ENCODE measurements at regions not wholly inside any gene's neighbourhood (a gene's known extent, or its start where the extent isn't known, plus 50 kb on each side); places are given as distances from the start of the nearest gene placed in this dataset.

- Histone ChIP-seq H3K9me3 (ENCODE audit: low read length) (no peaks in the 10 kb centered on the region), H2AFZ (ENCODE audit: low read length) (no peak overlapping the region), H3K4me2 (ENCODE audit: low read length) (no peak overlapping the region), H3K27ac (ENCODE audit: low read length) (no peak overlapping the region), H3K4me1 (ENCODE audit: insufficient read depth, low read length) (no peaks in the 10 kb centered on the region), H3K36me3 (ENCODE audit: low read depth, low read length) (no peaks in the 10 kb centered on the region), H4K20me1 (ENCODE audit: low read length) (no peaks in the 10 kb centered on the region), H3K4me3 (ENCODE audit: low read length) (no peak overlapping the region), H3K9me2 (replicated peaks; ENCODE audit: low read length) (no peaks in the 10 kb centered on the region), H3K9ac (ENCODE audit: low read length) (no peak overlapping the region), H3K79me2 (ENCODE audit: low read length) (no peaks in the 10 kb centered on the region), H3F3A (ENCODE audit: low read length, unreplicated experiment) (no peaks in the 10 kb centered on the region), H3K27me3 (ENCODE audit: low read length) (peaks cover 5% of the 10 kb centered on the region)
- ATAC-seq (no peak), DNase-seq (no peak)
- intact Hi-C loops (cut with micrococcal nuclease), result no loop called here
- peak; percentile 41; the same call in 1 of the 2 replicates for TF ChIP-seq CTCF (conservative IDR thresholded peaks at IDR 0.05; ENCODE audit: low read depth, low read length)
- TF ChIP-seq EZH2 (IDR thresholded peaks at IDR 0.05; ENCODE audit: low read length, unreplicated experiment), result no peak
- no peak for TF ChIP-seq EZH2phosphoT487 (IDR thresholded peaks at IDR 0.05; ENCODE audit: borderline replicate concordance, low read length)
- no TSS peak for BruUV-seq (replicated peaks)
- CTCF ChIA-PET, result no interaction called here
- POLR2A ChIA-PET (ENCODE audit: unreplicated experiment), result no interaction called here
These were observed 205.0 kb downstream of the FAM76B start for GRCh38 chr11:95584589-95584988.

- POLR2A ChIA-PET (ENCODE audit: unreplicated experiment), result no interaction called here
- Histone ChIP-seq H3K4me3 (ENCODE audit: low read length) (no peak overlapping the region), H3F3A (ENCODE audit: low read length, unreplicated experiment) (no peaks in the 10 kb centered on the region), H3K36me3 (ENCODE audit: low read depth, low read length) (no peaks in the 10 kb centered on the region), H3K4me1 (ENCODE audit: insufficient read depth, low read length) (no peaks in the 10 kb centered on the region), H3K27me3 (ENCODE audit: low read length) (peaks cover 5% of the 10 kb centered on the region), H2AFZ (ENCODE audit: low read length) (no peak overlapping the region), H3K9me3 (ENCODE audit: low read length) (no peaks in the 10 kb centered on the region), H3K9ac (ENCODE audit: low read length) (no peak overlapping the region), H3K9me2 (replicated peaks; ENCODE audit: low read length) (no peaks in the 10 kb centered on the region), H3K4me2 (ENCODE audit: low read length) (no peak overlapping the region), H3K79me2 (ENCODE audit: low read length) (no peaks in the 10 kb centered on the region), H4K20me1 (ENCODE audit: low read length) (no peaks in the 10 kb centered on the region), H3K27ac (ENCODE audit: low read length) (no peak overlapping the region)
- DNase-seq (no peak), ATAC-seq (no peak)
- CTCF ChIA-PET, result no interaction called here
- TF ChIP-seq EZH2phosphoT487 (IDR thresholded peaks at IDR 0.05; ENCODE audit: borderline replicate concordance, low read length) (no peak), EZH2 (IDR thresholded peaks at IDR 0.05; ENCODE audit: low read length, unreplicated experiment) (no peak), CTCF (conservative IDR thresholded peaks at IDR 0.05; ENCODE audit: low read depth, low read length) (no peak)
- BruUV-seq (replicated peaks), result no TSS peak
- intact Hi-C loops (cut with micrococcal nuclease), result no loop called here
These were observed 205.4 kb downstream of the FAM76B start for GRCh38 chr11:95584180-95584579.

GRCh38 chr11:95577716-95578460, 211.7 kb downstream of the FAM76B start:
- no peaks in the 10 kb centered on the region for H3K36me3 ChIP-seq (ENCODE audit: low read depth, low read length)
- TF ChIP-seq CTCF (conservative IDR thresholded peaks at IDR 0.05; ENCODE audit: low read depth, low read length), result no peak
- no peak for TF ChIP-seq EZH2phosphoT487 (IDR thresholded peaks at IDR 0.05; ENCODE audit: borderline replicate concordance, low read length)
- no peak for TF ChIP-seq EZH2 (IDR thresholded peaks at IDR 0.05; ENCODE audit: low read length, unreplicated experiment)
- BruUV-seq (replicated peaks), result no TSS peak
- no peak overlapping the region for H3K9ac ChIP-seq (ENCODE audit: low read length)
- no peaks in the 10 kb centered on the region for H3K9me2 ChIP-seq (replicated peaks; ENCODE audit: low read length)
- ChIA-PET POLR2A (ENCODE audit: unreplicated experiment) (no interaction called here), CTCF (no interaction called here)
- no peak overlapping the region for H3K27ac ChIP-seq (ENCODE audit: low read length)
- no peak overlapping the region for H3K4me3 ChIP-seq (ENCODE audit: low read length)
- no peak overlapping the region for H2AFZ ChIP-seq (ENCODE audit: low read length)
- no peaks in the 10 kb centered on the region for H3K4me1 ChIP-seq (ENCODE audit: insufficient read depth, low read length)
- ATAC-seq (no peak), DNase-seq (peak; percentile 27)
- H3K4me2 ChIP-seq (ENCODE audit: low read length), result no peak overlapping the region
- peaks cover 3% of the 10 kb centered on the region; the same call in 1 of the 2 replicates for H3K27me3 ChIP-seq (ENCODE audit: low read length)
- H3K79me2 ChIP-seq (ENCODE audit: low read length), result no peaks in the 10 kb centered on the region
- intact Hi-C loops (cut with micrococcal nuclease), result no loop called here
- no peaks in the 10 kb centered on the region for H3K9me3 ChIP-seq (ENCODE audit: low read length)
- no peaks in the 10 kb centered on the region for H4K20me1 ChIP-seq (ENCODE audit: low read length)
- H3F3A ChIP-seq (ENCODE audit: low read length, unreplicated experiment), result no peaks in the 10 kb centered on the region
